ENCODE measurements at regions not wholly inside any gene's neighbourhood (a gene's known extent, or its start where the extent isn't known, plus 50 kb on each side); places are given as distances from the start of the nearest gene placed in this dataset.

DNA sequence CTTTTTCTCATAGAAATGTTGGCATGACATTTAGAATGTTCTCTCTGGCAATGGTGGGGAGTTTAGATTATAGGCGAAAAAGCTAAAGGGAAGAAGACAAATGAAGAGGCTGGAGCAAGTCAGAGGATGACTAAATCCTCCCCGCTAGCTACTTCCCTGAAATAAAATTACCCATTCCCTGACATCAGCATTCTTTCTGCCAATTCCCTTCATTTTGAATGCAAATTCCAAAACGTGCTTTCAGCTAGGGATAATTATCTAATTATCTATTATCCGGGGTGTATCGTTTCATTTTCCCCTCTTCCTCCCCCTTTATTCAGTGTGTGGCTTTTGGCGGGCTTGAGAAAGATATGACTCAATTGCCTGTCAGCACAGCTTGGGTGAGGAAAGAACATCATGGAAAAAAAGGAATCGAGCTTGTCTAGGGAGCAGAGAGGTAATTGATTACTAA is 672.3 kb downstream of the TNS3 start:
- TF ChIP-seq, protein P1, sequence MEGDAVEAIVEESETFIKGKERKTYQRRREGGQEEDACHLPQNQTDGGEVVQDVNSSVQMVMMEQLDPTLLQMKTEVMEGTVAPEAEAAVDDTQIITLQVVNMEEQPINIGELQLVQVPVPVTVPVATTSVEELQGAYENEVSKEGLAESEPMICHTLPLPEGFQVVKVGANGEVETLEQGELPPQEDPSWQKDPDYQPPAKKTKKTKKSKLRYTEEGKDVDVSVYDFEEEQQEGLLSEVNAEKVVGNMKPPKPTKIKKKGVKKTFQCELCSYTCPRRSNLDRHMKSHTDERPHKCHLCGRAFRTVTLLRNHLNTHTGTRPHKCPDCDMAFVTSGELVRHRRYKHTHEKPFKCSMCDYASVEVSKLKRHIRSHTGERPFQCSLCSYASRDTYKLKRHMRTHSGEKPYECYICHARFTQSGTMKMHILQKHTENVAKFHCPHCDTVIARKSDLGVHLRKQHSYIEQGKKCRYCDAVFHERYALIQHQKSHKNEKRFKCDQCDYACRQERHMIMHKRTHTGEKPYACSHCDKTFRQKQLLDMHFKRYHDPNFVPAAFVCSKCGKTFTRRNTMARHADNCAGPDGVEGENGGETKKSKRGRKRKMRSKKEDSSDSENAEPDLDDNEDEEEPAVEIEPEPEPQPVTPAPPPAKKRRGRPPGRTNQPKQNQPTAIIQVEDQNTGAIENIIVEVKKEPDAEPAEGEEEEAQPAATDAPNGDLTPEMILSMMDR (IDR thresholded peaks at IDR 0.05) = no peak
- TF ChIP-seq POLR2A (IDR thresholded peaks at IDR 0.05) = no peak

Measured in thyroid gland (tissue), 4 donors.